ENCODE measurements at regions not wholly inside any gene's neighbourhood (a gene's known extent, or its start where the extent isn't known, plus 50 kb on each side); places are given as distances from the start of the nearest gene placed in this dataset.
"Not testable (repeated sequence)": the region's sequence is repeated elsewhere in the genome, so short reads cannot be mapped to it uniquely, and the experiment has no call there.

DNA sequence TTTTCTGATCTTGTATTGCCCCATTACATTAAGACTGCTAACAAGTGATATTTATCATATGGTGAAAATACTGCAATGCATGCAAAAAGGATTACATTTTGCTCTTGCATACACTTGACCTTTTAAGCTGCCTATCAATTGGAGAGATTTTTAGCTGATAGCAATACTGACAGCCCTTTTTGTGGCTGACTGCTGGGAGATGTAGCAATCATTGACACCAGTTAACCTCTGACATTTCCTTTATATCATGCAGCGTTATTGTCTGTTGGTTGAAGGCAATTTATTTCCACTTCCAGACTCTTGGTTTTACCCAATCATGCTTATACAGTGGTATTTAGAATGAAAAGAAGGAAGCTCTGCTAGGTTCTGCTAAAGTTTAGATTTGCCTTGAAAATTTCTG is 364.0 kb downstream of the LMO7 start:
- DNase-seq = no peak

- DNase-seq = no peak
These were observed 360.5 kb downstream of the LMO7 start for GRCh38 chr13:75996582-75996981.

GRCh38 chr13:75995966-75996365 is 359.8 kb downstream of the LMO7 start:
- DNase-seq = no peak

- DNase-seq = no peak
These were observed 357.7 kb downstream of the LMO7 start for GRCh38 chr13:75993823-75994222.

DNA sequence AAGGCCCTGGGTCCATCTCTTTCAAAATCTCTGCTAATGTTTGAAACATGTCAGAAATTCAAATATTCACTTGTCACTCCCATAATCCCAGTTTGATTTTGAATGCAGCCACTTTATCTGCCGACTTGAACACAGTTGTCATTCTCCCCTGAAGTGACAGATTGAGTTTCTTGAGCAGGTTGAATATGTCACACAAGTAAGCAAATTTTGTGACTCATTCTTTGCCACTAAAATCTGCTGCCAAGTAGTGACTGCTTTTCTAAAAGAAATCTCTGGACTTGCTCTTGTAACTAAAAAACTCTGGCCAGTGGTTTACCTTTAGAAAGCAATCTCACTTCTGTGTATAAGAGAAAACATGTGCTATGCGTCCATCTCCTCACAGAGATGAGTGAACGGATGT is 357.1 kb downstream of the LMO7 start:
- no peak for DNase-seq

GRCh38 chr13:75986818-75987217 is 350.7 kb downstream of the LMO7 start:
- DNase-seq = no peak

DNA sequence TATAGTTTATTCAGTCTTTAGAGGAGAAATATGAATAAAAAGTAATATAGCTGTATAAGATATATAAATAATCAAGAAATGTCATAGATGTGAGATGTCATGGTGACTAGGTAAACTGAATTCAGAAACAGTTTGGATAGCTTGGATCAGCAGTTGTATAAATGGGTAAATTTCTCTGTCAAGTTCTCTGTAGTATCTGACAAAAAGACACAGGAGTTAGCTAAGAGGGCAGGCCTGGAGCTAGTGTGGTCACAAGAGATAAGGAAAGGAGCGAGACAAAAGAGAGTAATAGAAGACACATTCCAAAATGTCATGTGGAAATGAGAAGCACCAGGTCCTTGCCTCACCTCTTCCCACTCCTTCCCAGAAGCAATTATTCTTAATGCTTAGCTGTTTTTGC is 349.0 kb downstream of the LMO7 start:
- DNase-seq = no peak

GRCh38 chr13:75978818-75979217 is 342.7 kb downstream of the LMO7 start:
- DNase-seq = no peak

- no peak for DNase-seq
These were observed 332.1 kb downstream of the LMO7 start for GRCh38 chr13:75968103-75968838.

DNA sequence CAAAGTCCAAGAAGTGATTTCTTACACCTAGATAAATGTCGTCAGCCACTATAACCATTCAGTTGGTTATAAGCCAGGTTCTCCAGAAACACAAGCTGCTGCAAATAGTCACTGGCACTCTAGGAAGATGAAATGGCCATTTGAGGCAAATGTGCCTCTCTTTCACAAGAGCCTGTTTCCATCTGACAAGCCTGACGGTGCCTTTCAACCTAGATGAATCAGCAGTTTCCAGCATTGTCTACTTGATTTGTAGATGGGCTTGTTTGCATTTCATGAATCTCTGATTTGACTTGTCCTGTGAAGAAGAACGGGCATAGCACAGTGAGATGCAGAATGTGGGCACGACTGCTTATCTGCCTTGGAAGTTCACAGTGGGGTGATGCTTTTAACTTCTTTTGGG is 327.2 kb downstream of the LMO7 start:
- DNase-seq = no peak

DNA sequence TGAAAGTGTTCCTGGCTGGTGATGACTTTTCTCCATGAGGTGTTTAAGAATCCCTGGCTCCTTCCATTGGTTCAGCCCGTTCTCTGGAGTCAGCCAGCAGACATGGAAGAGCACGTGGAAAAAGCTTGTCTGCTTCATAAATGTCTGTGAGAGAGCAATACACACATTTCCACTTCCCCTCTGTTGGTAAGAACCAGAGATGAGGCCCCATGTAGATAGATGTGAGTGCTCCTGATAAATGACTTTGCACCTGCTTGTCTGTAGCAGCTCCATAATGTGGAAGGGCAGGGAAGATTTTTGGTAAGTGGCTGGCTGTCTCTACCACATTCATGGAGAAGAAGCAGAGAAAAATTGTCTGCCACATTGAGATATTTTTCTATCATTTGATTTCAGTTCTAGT is 325.8 kb downstream of the LMO7 start:
- no peak for DNase-seq

DNA sequence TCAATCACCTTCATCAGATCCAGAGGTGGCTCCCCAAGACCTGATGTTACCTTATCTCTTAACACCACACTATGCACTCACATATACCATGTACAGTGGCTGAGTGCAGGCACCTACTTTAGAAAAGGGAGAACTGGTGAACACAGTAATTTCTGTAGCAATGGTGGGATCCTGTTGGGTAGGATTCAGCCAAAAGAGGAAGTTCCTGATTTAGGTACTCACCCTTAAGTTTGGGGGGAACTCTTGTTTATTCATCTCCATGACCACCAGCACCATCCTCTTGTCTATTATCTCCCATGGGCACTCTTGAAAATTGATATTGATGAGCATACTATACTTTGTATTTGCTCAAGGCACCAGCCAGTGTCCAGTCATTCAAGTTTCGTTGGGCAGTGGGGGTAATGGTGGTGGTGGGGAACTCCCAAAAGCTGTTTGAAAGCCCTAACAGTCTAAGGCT is 324.4 kb downstream of the LMO7 start:
- DNase-seq = no peak

DNA sequence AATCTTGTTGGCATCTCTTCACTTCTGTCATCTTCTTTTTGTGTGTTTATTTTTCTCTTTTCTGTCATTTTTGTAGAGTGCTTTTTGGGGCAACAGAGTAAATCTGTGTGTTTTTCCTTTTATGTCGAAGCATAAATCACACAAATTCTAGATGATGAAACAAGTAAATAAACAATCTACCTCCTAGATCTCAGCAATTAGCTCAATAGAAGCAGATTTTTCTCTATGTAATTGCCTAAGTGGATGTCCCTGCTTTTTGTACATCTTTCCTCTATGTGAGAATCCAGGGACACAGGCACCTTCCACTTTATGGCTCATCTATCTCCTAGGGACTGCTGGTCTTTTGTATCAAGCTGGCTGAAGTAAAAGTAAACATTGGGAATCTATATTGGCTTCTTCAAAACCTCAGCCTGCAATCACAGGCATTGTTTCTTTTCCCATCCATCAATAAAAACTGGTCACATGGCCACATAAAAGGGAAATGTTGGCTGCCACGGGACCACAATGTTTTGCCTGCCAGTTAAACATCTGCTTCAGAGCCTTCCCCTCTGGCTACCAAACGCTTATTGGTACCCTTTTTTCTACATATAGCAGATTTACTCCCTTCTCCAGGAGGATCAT is 323.8 kb downstream of the LMO7 start:
- DNase-seq = no peak

- not testable (repeated sequence) for DNase-seq
These were observed 317.5 kb downstream of the LMO7 start for GRCh38 chr13:75953589-75953988.

- no peak for DNase-seq
These were observed 311.3 kb downstream of the LMO7 start for GRCh38 chr13:75947448-75947847.

DNA sequence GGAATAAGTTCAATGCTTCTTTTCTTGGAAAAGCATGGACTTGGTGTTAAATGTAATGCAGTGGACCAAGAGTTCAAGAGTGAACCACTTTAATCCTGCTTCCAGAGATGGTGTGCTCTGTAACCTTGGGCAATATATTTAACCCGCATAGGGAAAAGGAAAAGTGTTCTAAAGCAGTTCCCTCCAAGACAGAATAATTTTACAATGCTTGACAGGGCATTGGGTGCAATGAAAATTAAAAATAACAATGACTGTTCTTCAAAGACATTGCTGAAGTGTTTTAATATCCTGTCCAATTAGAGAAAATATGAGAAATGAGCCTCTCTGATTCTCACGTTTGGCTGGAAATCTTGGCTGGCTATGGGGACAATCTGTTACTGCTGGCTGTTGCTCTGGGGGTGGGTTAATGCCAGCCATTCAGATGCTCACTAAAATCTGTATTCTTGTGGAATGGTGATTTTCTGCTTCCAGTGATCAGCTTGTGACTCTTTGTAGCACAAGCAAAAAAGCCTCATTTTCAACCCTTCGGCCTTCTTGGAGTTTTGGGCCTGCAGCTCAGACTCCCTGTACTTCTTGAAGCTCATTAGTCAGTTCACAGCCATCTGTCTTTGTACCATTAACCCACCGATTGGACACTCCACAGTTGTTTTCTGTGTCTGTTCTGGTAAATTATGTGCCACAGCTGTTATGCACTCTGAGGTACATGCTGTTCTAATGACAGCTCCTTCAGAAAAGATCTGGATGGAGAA is 310.6 kb downstream of the LMO7 start:
- peak; percentile 21 for DNase-seq

GRCh38 chr13:75945841-75946482 is 309.8 kb downstream of the LMO7 start:
- peak; percentile 87 for DNase-seq

- DNase-seq = no peak
These were observed 302.9 kb downstream of the LMO7 start for GRCh38 chr13:75938811-75939560.

DNA sequence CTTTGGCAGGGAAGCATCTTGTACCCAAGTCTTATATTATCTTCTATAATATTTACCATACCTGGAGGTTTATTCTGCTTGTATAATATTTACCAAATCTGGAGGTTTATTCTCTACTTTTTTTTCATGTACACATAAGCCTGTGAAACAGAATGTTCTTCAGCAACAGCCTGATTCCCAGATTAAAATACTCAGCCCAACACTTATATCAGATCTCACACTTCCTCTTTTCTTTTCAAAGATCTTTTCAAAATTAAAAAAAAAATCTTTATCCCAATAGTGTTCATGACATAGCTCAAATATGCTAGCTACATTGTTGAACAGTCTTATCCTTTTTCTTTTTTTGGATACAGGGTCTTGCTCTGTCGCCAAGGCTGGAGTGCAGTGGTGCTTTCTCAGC is 300.7 kb downstream of the LMO7 start:
- no peak for DNase-seq

- no peak for DNase-seq
These were observed 299.7 kb downstream of the LMO7 start for GRCh38 chr13:75935805-75936204.

GRCh38 chr13:75934889-75935288 is 298.8 kb downstream of the LMO7 start:
- no peak for DNase-seq

- peak; percentile 25 for DNase-seq
These were observed 296.5 kb downstream of the LMO7 start for GRCh38 chr13:75932636-75933035.
